GM12864 (cell line): ENCODE measurements at regions not wholly inside any gene's neighbourhood (a gene's known extent, or its start where the extent isn't known, plus 50 kb on each side); places are given as distances from the start of the nearest gene placed in this dataset.

Source experiments
- DNase-seq: peaks from one replicate; pipeline ENCODE4 v3.0.0-alpha.2; 2011; ENCODE audit warnings: low read depth
- H3K4me3 ChIP-seq: 2 replicates; pipeline ENCODE4 v1.5.1; 2011; ENCODE audit warnings: mild to moderate bottlenecking, low read depth, low read length, control low read depth
- TF ChIP-seq, protein P1 (sequence below): IDR thresholded peaks from 2 replicates; pipeline ENCODE4 v1.5.1; 2011; ENCODE audit warnings: low read depth, mild to moderate bottlenecking, moderate library complexity, low read length, control low read depth, inconsistent platforms; ENCODE audit errors: missing control alignments

DNA sequence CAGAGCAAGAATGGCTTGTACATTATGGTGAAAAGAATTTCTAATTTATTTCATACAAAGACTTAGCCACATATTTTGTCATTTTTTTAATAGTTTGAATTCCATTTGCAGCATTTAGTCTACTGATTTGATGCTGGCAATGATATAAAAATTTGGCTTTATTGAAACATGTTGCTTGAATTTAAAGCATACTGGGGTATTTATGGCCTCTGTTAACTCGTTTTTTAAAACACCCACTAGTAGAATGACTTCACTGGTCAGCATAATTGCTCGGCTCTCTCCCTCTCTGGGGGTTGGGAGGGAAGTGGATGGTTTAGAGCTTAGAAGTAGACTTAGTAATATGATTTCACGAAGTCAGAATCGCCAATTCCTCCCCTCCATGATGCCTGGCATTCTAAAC lies 354.9 kb upstream of the HTR2A start:
- no peak overlapping the region for H3K4me3 ChIP-seq
- DNase-seq = no peak
- TF ChIP-seq, protein P1, sequence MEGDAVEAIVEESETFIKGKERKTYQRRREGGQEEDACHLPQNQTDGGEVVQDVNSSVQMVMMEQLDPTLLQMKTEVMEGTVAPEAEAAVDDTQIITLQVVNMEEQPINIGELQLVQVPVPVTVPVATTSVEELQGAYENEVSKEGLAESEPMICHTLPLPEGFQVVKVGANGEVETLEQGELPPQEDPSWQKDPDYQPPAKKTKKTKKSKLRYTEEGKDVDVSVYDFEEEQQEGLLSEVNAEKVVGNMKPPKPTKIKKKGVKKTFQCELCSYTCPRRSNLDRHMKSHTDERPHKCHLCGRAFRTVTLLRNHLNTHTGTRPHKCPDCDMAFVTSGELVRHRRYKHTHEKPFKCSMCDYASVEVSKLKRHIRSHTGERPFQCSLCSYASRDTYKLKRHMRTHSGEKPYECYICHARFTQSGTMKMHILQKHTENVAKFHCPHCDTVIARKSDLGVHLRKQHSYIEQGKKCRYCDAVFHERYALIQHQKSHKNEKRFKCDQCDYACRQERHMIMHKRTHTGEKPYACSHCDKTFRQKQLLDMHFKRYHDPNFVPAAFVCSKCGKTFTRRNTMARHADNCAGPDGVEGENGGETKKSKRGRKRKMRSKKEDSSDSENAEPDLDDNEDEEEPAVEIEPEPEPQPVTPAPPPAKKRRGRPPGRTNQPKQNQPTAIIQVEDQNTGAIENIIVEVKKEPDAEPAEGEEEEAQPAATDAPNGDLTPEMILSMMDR = no peak

DNA sequence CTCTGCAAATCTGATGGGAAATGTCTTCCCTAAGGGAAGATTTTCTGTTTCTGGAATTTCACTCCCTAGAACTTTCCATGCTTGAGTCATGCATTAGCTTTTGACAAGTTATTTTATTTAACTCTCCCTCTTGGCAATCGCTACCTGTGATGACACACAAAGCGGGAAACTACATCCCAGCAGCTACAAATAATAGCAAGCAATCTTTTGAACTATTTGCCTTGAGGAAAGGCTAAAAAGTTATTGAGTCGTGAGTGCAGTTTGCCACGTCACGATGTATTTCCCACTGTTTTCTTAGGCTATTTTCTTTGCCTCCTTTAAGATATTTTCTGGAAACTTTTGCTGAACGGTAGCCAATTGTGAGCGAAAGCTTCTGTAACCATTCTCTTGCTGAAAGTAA lies 353.3 kb upstream of the HTR2A start:
- TF ChIP-seq, protein P1 = no peak
- no peak overlapping the region for H3K4me3 ChIP-seq
- DNase-seq = no peak

DNA sequence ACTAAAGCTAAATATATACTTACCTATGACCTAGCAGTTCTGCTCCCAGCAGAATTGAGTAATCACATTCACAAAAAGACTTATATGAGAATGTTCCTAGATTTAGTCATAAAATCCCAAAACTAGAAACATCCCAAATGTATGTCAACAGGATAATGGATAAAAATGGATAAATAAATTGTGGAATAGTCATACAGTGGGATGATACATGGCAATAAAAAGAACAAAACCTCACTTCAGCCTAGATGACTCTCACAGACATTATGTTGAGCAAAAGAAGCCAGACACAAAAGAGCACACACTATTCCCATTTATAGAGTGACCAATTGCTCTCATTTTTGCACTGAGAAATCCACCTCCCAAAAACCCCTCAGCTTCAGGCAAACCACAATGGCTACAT lies 352.4 kb upstream of the HTR2A start:
- TF ChIP-seq, protein P1 = no peak
- DNase-seq = no peak
- no peak overlapping the region for H3K4me3 ChIP-seq

DNA sequence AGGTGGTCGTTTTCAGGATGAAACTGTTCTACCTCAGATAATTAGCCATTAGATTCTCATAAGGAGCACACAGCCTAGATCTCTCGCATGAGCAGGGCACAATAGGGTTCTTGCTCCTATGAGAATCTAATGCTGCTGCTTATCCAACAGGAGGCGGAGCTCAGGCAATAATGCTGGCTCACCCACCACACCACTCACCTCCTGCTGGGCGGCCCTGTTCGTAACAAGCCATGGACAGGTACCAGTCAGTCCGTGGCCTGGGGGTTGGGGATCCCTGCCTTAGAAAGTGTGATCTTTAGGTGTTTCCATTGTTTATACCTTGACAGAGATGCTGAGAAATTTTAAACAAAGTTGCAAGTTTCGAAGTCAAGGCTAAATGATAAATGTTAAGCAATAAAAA lies 344.6 kb upstream of the HTR2A start:
- no peak overlapping the region for H3K4me3 ChIP-seq
- TF ChIP-seq, protein P1 = no peak
- no peak for DNase-seq

DNA sequence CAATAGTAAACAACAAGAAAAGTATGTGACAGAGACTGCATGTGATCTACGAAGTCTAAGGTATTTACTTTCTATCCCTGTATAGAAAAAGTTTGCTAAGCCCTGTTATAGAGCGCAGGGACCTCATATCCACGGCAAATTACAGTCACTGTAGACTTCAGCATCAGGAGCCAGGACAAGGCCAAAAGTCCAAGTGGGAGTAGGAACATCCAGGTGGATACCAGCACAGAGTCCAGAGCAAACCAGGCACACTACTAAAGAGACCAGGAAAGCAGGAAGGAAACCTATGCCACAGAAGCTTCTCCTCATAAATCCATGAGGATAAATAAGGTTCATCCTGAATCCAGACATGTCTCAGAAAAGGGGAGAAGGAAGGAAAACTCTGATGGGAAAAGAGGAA lies 342.2 kb upstream of the HTR2A start:
- H3K4me3 ChIP-seq = no peak overlapping the region
- TF ChIP-seq, protein P1 = no peak
- DNase-seq = no peak

DNA sequence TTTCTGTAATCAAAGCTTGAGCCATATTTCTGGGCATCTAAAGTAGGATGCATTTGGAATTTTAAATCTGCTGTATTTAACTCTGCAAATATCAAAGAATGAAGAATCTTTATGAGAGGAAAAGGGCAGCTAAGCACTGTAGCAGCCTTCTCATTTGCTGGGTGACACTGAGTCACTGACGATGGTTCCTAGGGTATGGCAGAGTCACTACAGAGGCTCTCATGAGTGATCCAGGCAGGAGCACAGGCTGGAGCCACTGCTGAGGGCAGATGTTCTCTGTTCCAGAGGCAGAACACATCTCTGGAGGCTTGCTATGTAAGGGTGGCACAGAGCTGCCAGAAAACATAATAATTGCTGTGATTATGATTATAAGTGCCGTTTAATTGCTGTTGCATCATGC lies 340.7 kb upstream of the HTR2A start:
- no peak overlapping the region for H3K4me3 ChIP-seq
- DNase-seq = no peak
- TF ChIP-seq, protein P1 = no peak

DNA sequence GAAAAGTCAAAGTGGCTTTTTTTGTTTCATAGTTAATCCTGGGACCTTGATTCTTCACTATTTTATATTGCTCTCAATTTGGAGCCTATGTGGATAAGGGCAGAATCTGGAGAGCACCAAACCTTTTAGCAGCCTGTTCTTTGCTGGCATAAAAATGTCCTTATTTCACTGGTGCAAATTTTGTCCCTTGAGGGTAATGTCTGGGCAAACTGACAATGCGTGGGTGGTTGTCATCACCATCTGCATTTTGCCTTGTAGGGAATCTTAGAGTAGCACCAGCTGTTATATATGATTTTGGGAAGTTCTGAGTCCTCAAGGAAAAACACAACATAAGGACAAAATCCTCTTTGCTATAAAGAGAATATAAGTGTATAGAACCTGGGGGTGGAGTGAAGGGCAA lies 336.9 kb upstream of the HTR2A start:
- TF ChIP-seq, protein P1 = no peak
- H3K4me3 ChIP-seq = no peak overlapping the region
- DNase-seq = no peak
